HG03280 (cell line): ENCODE measurements at regions not wholly inside any gene's neighbourhood (a gene's known extent, or its start where the extent isn't known, plus 50 kb on each side); places are given as distances from the start of the nearest gene placed in this dataset.
"Not testable (repeated sequence)": the region's sequence is repeated elsewhere in the genome, so short reads cannot be mapped to it uniquely, and the experiment has no call there.

Source experiments
- ATAC-seq: cut with Tn5 transposase; IDR thresholded peaks from one replicate; pipeline ENCODE4 v1.9.1; 2021; ENCODE audit warnings: mild to moderate bottlenecking, moderate library complexity; ENCODE audit not compliant: unreplicated experiment

GRCh38 chr7:52782348-52782747, 253.1 kb upstream of the POM121L12 start:
- ATAC-seq: no peak

- ATAC-seq: no peak
These were observed 254.2 kb upstream of the POM121L12 start for GRCh38 chr7:52781250-52781649.

- no peak for ATAC-seq
These were observed 256.4 kb upstream of the POM121L12 start for GRCh38 chr7:52779004-52779403.

GRCh38 chr7:52777051-52777822, 258.2 kb upstream of the POM121L12 start:
- ATAC-seq: no peak

- ATAC-seq: no peak
These were observed 259.6 kb upstream of the POM121L12 start for GRCh38 chr7:52775876-52776275.

GRCh38 chr7:52771177-52771576, 264.3 kb upstream of the POM121L12 start:
- ATAC-seq: no peak

GRCh38 chr7:52764492-52765169, 270.8 kb upstream of the POM121L12 start:
- no peak for ATAC-seq

- no peak for ATAC-seq
These were observed 277.1 kb upstream of the POM121L12 start for GRCh38 chr7:52758356-52758755.

GRCh38 chr7:52753855-52754254, 281.6 kb upstream of the POM121L12 start:
- ATAC-seq: no peak

GRCh38 chr7:52752891-52753290, 282.5 kb upstream of the POM121L12 start:
- ATAC-seq: no peak

- ATAC-seq: no peak
These were observed 285.6 kb upstream of the POM121L12 start for GRCh38 chr7:52749880-52750279.

- ATAC-seq: no peak
These were observed 287.6 kb upstream of the POM121L12 start for GRCh38 chr7:52747817-52748216.

GRCh38 chr7:52741670-52742290, 293.7 kb upstream of the POM121L12 start:
- ATAC-seq: no peak

- no peak for ATAC-seq
These were observed 299.8 kb upstream of the POM121L12 start for GRCh38 chr7:52735656-52736055.

GRCh38 chr7:52728683-52729082, 306.8 kb upstream of the POM121L12 start:
- ATAC-seq: not testable (repeated sequence)

GRCh38 chr7:52727632-52728031, 307.8 kb upstream of the POM121L12 start:
- ATAC-seq: no peak

GRCh38 chr7:52726986-52727385, 308.4 kb upstream of the POM121L12 start:
- no peak for ATAC-seq

- no peak for ATAC-seq
These were observed 308.9 kb upstream of the POM121L12 start for GRCh38 chr7:52726493-52726892.

- no peak for ATAC-seq
These were observed 311.8 kb upstream of the POM121L12 start for GRCh38 chr7:52723606-52724005.

- ATAC-seq: no peak
These were observed 314.6 kb upstream of the POM121L12 start for GRCh38 chr7:52720856-52721255.

GRCh38 chr7:52719677-52720076, 315.8 kb upstream of the POM121L12 start:
- ATAC-seq: no peak

- ATAC-seq: no peak
These were observed 319.7 kb upstream of the POM121L12 start for GRCh38 chr7:52715701-52716100.
